Daoy (cell line): ENCODE measurements at regions not wholly inside any gene's neighbourhood (a gene's known extent, or its start where the extent isn't known, plus 50 kb on each side); places are given as distances from the start of the nearest gene placed in this dataset.

Experiments
- DNase-seq: peaks from one replicate; pipeline ENCODE4 v3.0.0-alpha.2; 2015; ENCODE audit warnings: low read depth

DNA sequence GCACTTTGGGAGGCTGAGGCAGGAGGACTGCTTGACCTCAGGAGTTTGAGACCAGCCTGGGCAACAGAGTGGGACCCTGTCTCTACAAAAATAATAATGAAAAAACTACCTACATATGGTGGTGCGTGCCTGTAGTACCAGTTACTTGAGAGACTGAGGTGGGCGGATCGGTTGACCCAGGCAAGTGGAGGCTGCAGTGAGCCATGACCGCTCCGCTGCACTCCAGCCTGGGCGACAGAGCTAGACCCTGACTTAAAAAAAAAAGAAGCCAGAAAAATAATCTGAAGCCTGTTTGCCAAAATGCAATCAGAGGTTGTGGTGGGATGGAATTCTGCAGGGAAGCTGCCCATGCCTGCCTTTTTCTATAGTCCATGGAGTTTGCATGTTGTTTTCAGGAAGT is 50.4 kb upstream of the GGTA1 start:
- DNase-seq = no peak

DNA sequence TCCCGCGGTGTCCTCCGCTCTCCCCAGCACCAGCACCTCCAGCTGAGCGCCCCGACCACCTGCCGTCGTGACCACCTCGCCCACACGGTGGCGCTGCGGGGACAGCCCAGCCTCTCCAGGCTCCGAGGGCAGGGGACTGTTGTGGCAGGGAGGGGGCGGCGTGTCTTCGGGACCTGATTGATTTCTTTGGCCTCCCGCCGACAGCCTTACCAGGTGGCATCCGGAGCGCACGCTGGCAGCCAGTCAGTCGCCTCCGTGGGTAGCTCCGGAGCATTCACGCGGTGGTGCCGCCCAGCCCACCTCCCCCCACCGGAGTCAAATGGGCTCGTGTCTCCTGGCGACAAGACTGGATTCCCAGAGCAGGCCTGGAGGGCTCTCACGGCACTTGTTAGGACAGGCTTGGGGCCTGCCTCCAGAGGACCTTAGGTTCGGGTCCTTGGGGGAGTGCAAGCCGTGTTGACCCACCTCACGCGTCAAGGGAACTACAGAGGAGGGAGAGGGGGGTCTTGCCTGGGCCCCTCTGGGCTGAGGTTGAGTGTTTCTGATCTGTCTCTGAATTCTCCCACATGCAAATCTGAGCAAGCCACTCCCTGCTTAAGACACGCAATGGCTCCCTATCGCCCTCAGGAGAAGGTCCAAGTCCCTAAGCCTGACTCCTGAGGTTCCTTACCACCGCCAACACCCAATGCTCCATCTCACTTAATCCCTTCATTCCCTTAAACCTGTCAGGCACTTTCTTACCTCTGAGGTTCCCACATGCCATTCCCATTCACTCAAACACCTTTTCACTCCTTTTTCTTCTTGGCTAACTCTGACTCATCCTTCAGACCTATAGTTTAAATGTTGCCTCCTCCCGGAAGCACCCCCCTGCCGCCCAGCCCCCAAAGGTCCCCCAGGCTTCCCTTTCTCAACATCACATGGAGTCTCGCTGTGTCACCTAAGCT is 51.2 kb upstream of the GGTA1 start:
- DNase-seq = peak; percentile 94

DNA sequence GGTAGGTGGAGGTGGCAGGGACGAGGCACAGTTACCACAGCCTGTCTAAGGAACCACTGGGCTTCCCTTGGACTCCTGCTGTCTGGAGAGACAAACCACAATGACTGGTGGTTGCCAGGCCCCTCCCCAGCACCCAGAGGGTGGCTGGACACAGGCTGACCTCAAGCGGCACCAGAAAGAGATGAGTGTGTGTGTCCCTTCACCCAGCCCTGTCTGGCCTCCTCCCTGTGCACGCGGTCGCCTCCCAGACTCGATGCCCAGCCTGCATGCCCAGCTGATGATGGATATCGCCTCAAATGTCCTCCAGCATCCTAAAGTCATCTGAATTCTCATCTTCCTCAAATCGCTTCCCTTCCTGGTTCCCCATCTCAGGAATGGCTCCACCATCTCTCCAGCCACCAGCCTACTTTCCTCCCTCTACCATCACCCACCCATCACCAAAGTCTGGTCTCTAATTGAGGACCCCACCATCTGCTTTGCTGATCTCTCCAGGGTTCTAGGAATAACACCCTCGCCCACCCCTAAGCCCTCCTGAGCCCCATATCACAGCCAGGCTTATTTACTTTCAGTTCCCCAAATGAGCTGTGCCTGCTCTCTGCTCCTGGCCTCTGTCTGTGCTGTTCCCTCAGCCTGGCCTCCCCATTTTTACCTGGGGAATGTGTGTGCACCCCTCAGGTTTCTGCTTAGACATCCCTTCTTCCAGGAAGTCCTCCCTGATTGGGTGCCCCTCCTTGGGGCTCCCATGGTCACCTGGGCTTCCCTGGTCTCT is 52.5 kb upstream of the GGTA1 start:
- no peak for DNase-seq

DNA sequence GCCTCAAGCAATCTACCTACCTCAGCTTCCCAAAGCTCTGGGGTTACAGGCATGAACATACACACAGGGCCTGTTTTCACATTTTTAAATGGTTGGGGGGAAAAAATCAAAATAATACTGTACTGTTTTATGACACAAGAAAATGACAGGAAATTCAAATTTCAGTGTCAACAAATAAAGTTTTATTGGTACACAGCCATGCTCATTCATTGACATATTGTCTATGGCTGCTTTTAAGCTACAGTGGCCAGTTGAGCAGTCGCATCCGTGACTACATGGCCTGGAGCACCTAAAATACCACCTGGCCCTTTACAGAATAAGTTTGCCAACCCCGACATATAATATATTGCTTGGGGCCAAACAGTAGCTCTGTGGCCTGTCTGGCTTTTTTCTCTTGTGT is 56.4 kb upstream of the GGTA1 start:
- DNase-seq = no peak

DNA sequence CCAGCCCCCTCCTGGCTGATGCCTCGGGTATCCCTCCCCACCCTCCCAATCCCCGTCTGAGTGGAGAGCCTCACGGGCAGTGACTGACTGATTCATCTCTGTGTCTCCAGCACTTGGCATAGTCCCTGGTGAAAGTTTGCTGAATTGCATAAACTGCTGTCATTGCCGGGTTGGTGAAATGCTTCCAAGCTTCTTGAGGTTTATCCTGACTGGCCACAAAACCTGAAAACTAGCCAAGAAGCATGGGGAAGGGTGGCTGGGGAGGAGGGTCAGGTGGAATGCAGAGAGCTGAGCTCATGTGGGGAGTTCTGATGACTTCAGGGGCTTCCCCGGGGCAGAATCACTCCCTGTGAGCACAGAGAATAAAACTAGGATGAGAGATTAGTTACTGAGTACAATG is 56.9 kb upstream of the GGTA1 start:
- peak; percentile 98 for DNase-seq

DNA sequence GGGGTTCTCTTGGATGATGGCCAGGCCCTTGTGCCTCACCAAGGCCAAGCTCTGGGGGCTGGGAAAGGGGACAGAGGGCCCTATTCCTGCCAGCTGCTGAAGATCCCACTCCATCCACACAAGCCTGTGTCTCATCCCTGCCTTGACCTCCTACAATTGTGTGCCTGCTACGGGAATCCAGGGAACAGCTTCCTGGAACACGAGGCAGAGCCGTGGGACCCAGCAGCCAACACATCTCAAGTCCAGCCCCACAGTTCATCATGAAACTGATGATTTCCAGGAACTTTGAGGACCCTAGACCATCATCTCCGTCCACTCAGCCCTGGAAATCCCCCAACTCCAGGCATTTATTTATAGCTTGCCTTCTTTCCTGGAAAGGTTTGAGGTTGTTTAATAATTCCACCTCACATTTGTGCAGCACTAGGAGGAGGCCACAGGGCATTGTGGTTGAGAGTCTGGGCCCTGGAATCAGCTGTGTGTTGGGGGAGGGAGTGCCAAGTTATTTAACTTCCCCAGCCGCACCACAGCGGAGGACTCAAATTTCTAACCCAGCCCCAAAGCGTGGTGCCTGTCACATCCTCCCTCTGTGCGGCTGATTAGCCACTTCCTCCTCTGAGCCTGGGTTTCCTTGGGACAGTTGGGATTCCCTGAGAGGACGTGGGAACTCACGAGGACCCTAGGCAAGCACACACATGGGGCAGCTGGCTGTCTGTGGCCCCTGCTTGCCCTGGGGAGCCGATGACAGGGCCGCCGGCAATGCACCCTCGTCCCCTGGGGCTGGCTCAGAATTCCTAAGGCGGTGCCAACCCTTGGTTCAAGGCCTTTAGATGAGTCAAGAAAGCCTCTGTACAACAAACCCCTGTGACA is 58.2 kb upstream of the GGTA1 start:
- peak; percentile 98 for DNase-seq

DNA sequence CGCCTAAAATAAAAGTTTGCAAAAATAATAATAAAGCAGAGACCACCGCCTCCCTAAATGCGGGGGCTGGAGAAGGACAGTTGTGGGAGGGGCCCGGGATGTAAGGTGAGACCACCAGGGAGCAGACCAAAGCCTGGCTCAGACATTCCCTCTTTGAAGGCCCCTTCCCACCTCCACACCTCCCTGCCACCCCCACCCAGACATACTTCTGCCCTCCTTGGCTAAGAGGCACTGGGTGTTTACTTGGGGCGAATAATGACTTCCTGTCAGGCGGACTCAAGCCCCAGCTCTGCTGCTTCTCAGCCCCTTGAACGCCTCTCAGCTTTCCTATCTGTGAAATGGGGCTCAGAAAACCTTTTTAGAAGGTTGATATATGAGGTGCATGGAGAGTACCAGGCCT is 58.8 kb upstream of the GGTA1 start:
- peak; percentile 70 for DNase-seq

DNA sequence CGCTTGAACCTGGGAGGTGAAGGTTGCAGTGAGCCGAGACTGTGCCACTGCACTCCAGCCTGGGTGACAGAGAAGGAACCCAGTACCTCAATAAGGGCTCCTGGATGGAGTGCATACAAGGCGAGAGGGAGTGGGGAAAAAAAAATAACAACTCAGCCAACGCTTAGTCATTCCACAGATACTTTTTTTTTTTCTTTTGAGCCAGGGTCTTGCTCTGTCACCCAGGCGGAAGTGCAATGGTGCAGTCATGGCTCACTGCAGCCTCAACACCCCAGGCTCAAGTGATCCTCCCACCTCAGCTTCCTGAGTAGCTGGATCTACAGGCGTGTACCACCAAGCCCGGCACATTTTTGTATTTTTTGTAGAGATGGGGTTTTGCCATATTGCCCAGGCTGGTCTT is 59.5 kb upstream of the GGTA1 start:
- peak; percentile 92 for DNase-seq

DNA sequence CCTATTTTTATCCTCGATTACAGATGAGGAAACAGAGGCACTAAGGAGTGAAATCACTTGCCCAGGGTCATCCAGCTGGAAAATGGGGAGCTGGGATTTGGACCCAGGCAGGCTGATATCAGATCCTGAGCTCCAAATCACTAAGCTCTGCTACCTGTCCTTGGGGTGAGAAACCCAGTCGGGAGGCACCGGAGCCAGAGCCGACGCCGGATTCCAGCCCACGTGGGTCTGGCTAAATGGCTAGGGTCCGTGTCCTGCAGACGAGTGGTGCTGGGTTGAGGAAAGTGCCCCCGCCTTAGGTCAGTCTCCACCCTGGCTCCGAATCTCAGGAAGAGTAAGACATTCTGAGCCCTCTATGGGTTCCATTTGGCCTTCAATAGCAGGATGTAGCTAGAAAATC is 61.3 kb upstream of the GGTA1 start:
- no peak for DNase-seq

DNA sequence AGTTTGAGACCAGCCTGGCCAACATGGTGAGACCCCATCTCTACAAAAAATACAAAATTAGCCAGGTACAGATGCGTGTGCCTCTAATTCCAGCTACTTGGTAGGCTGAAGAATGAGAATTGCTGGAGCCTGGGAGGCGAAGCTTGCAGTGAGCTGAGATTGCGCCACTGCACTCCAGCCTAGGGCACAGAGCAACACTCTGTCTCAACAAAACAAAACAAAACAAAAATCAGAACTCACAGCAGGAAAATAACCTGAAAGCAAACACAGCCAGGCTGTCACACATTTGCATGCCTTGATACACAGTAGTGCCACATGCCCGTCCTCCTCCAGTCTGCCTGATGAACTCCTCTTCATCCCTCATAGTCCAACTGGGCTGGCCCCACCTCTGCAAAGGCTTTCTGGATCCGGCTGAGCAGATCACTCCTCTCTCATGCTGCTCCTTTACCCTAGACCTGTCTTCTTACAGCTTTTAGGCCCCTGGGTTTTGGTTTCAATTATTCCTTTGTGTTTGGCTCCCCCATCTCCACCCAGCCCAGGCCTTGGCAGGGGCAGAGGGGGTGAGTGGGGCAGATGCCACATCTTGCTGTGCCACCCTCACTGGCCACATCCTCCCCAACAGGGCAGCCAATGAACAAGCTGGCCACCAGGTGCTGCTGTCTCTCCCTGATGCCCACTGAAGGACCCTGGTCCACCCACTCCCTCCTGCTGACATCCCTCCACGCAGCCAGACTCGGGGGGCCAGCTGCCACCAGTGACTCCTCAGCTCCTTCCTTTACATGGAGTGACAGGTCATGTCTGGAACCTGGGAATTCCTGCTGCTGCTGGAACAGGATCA is 62.0 kb upstream of the GGTA1 start:
- DNase-seq = no peak

DNA sequence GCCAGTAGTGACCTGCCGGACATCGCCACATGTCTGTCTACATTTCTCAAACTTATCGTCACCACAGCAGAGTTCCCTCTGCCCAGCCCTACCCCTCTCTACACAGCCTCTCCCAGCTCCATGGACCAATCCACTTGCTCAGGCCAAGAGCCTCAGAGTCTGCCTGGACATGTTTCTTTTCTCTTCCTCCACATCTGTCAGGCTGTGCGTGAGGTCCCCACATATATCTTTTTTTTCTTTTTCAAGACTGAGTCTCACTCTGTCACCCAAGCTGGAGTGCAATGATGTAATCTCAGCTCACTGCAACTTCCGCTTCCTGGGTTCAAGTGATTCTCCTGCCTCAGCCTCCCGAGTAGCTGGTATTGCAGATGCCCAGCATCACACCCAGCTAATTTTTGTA is 62.7 kb upstream of the GGTA1 start:
- DNase-seq = no peak

DNA sequence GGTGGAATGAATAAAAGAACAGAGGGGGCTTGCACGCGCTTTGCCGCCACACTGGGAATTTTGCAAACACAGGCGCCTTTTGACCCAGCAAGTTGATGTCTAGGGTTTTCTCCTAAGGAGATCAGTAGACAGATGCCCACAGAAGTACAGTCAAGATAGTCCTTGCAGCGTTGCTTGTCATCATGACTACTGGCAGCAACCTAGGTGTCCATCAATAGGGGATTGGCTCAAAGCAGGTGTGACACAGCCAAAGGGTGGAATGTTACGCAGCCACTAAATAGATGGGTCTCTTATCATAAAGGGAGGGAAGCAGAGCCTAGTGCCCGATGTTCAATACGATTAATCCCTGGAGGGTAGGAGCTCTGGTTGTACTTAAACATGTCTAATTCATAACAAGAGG is 63.8 kb upstream of the GGTA1 start:
- DNase-seq = no peak

DNA sequence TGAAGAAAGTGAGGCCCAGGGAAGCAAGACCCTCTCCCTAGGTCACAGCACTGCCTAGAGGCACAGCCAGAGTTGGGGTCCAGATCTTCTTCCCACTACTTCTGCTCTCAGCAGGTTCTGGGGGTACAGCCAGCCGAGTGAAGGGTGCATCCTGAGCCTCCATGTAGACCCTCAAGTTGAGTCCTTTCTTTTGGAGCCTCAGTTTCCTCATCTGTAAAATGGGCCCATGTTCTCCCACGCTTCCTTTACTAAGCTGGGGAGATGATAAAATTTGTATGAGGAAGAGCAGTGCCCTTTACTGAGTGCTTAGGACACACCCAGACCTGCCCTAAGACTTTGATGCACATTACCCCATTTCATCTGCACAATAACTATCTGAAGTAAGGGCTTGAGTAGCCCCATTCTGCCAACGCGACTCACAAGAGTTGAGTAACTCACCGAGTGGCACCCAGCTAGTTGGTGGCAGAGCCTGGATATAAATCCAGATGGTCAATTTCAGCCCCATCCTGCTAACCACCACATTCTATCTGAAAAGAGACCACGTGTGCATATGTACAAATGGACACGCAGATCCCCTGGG is 64.3 kb upstream of the GGTA1 start:
- no peak for DNase-seq

DNA sequence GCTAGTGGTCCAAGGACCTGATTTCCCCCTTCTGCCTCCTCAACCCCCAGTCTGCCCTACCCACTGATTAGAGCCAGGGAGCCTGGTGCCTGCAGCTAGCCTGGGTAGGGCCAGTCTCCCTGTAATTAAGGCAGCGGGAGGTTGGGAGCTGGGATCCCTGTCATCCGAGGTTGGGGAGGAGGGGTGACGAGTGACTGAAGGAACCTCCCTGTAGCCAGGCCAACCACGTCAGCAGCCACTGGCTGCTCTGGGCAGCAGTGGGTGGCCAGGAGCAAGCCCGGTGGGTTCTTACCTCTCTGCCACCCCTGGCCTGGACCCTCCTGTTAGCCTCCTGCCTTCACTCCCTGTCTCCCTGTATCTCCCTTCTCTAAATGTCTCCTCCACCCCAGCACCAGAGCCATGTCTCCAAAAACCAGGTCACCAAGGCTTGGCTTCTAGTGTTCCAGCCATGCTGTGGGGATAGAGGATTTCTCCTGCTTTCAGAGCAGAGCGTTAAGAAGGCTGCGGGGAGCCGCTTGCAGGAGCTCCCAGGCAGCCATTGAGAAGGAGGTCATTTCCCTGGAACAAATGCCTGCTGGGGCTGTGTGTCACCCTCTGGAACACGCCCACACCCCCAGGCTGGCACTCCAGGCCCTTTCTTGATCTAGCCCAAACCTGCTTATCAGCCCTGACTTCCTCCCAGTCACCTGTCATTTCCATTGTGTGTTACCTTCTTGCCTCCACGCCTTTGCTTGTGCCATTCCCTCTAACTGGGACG is 65.0 kb upstream of the GGTA1 start:
- peak; percentile 58 for DNase-seq

DNA sequence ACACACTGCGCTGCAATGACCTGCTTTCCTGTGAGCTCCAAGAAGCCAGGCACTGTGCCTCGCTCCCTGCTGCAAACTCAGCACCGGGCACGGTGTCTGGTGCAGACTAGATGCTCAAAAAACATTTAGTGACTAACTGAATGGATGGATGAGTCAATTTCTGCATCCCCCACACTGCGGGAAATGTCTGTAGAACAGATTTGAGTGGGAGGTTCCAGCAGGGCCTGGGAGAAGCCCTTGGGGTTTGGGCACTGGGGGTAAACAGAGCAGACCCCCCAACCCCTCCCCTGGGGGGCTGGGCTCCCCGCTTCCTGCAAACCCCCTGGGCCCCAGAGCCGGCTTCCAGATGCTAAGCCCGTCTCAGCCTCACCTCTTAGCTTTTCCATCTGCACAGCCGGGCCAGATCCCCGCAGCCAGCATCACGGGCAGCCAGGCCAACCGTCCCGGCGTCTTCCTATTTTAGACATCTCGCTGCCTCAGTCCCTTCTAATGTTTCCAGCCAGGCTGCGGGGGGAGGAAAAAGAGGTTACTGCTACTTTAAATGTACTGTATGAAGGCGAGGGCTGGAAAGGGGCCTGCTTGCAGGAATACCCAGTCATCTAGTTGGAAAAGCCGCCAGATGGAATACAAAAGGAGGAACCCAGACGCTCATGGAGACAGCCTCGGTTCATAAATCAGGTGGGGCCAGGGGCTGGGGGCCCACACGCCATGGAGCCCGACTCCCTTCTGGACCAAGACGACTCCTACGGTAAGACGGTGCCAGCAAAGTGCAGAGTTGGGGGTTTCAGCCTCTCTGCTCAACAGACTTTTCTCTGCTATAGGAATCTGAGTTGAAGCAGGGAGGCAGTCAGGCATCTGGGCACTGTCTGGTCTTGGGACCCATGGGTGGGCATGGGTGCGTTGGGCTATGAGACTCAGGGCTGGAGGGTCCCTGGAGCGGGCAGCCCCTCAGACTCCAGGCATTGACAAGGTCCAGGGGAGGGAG is 67.1 kb upstream of the GGTA1 start:
- peak; percentile 76 for DNase-seq

DNA sequence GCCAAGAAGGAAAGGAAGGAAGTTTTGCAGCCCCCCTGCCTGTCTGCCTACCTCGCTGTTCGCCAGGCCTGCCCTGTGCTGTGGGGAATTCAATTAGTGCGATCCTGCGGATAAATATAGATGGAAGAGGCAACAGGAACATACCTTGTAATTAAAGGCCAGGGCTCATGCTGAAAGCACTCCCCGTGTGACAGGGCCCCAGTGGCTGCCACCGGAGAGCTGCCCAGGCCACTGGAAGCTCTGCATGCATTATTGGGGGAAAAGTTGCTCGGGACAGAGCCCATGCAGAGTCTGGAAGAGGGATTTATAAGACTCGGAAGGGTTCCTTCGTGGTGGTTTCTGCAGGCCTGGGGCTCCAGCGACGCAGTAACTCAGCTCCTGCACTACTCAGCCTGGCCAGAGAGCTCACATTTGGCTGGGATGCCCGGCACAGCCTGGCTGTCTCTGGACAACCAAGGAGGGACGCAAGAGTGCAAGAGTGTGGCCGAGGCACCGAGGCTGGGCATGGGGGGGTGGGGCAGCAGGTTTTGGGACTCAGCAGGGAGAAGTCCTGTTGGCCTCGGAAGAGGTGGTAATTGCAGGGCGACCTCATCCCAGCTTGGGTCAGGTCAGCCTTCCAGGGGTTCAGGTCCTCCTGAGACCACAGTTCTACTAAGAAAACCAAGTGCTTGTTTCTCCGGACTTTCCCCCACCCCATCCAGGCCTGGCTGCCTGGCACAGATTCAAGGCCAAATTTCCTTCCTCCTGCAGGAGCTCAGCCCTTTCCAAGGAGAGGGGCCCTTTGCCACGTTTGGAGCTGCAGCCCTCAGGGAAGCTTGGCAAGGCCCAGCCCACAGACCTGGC is 68.1 kb upstream of the GGTA1 start:
- no peak for DNase-seq

DNA sequence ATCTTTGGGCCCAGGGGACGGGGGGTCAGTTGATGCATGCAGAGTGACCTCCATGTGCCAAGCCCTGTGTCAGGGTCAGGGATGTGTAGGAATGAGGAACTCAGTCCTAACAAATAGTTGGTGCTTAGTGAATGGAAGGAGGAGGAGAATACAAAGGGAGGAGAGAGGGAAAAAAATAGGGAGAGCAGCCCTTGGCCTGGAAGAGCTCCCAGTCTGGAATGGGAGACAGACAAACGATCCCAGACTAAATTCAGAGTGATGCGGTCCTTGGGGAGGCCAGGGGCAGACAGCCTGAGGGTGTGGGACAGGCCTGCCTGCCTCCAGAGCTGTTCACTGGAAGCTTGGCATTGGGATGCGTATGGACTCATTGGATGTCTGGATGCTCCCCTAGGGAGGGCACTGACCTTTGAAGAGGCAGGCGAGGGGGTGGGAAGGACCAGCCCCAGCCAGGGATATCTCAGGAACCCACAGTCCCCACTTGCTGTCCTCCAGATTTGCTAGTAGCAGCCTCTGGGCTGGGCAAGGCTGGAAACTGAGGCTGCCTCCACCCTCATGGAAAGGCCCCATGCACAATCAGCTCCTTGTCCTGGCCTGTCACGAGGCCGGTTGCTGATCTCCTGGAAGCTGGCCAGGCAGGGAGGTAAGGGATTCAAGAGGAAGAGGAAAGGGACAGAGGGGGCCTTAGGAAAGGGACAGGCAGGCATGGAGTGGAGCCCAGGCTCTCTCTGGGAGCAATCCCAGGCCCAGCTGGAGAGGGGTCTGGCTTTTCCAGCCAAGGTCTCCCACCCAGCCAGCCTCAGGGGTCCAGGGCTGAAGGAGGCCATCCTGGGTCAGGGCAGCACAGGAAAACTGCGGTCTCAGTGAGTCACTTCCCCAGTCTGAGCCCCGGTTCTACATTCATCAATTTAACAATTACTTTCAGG is 69.0 kb upstream of the GGTA1 start:
- peak; percentile 61 for DNase-seq
